ENCODE measurements at regions not wholly inside any gene's neighbourhood (a gene's known extent, or its start where the extent isn't known, plus 50 kb on each side); places are given as distances from the start of the nearest gene placed in this dataset.

DNA sequence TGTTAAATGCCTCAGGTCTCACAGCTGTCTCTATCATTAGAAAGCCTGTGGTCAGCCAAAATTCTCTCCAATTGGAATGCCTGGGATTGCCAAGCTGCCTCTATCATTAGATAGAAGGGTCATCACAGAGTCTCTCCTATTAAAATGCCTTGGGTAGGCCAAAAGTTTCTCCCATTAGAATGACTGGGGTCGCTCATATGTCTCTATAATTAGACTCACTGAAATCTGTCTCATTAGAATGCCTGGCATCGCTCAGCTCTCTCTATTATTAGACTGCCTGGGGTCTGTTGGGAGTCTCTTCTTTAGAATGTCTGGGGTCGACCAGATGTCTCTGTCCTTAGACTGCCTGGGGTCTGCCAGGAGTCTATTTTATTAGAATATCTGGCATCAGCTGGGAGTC lies 2265.1 kb downstream of the TP53TG3F start:
- TF ChIP-seq, protein P1, sequence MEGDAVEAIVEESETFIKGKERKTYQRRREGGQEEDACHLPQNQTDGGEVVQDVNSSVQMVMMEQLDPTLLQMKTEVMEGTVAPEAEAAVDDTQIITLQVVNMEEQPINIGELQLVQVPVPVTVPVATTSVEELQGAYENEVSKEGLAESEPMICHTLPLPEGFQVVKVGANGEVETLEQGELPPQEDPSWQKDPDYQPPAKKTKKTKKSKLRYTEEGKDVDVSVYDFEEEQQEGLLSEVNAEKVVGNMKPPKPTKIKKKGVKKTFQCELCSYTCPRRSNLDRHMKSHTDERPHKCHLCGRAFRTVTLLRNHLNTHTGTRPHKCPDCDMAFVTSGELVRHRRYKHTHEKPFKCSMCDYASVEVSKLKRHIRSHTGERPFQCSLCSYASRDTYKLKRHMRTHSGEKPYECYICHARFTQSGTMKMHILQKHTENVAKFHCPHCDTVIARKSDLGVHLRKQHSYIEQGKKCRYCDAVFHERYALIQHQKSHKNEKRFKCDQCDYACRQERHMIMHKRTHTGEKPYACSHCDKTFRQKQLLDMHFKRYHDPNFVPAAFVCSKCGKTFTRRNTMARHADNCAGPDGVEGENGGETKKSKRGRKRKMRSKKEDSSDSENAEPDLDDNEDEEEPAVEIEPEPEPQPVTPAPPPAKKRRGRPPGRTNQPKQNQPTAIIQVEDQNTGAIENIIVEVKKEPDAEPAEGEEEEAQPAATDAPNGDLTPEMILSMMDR (IDR thresholded peaks at IDR 0.05) = no peak
- TF ChIP-seq POLR2A (IDR thresholded peaks at IDR 0.05) = no peak

Measured in adrenal gland (tissue), 5 donors.